ENCODE measurements at regions not wholly inside any gene's neighbourhood (a gene's known extent, or its start where the extent isn't known, plus 50 kb on each side); places are given as distances from the start of the nearest gene placed in this dataset.

GRCh38 chr9:85425153-85425611 lies 316.6 kb downstream of the AGTPBP1 start:
- TF ChIP-seq CTCF (IDR thresholded peaks at IDR 0.05): peak; percentile 13 to 51
- no peak for TF ChIP-seq POLR2AphosphoS5 (IDR thresholded peaks at IDR 0.05)
- no peak for TF ChIP-seq POLR2A (IDR thresholded peaks at IDR 0.05)
